Body of pancreas (tissue), 4 donors: ENCODE measurements at regions not wholly inside any gene's neighbourhood (a gene's known extent, or its start where the extent isn't known, plus 50 kb on each side); places are given as distances from the start of the nearest gene placed in this dataset.

Source experiments
- CTCF ChIP-seq, 7 experiments: fragments of 450-650 bp in 4 of 7; fragments of 200-600 bp in 3 of 7; sonication (generic) in 3 of 7; IDR thresholded peaks; one replicate each; pipeline ENCODE4 v1.5.1; 2016 to 2019; ENCODE audit warnings: antibody characterized with exemption in 7 of 7
- POLR2A ChIP-seq, 3 donors: fragments of 450-650 bp; IDR thresholded peaks; one replicate each; pipeline ENCODE4 v1.6.1; 2016; ENCODE audit warnings: antibody characterized with exemption in 3 of 3, mild to moderate bottlenecking in 2 of 3

DNA sequence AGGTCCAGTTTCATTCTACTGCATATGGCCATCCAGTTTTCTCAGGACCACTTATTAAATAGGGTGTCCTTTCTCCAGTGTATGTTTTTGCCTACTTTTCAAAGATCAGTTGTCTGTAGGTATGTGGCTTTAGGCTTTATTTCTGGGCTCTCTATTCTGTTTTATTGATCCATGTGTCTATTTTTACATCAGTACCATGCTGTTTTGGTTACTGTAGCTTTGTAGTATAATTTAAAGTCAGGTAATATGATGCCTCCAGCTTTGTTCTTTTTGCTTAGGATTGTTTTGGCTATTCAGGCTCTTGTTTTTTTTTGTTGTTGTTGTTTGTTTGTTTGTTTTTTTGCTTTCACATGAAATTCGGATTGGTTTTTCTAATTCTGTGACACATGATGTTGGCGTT lies 124.4 kb upstream of the SLC35F3 start:
- TF ChIP-seq CTCF (IDR thresholded peaks at IDR 0.05) (no peak), POLR2A (IDR thresholded peaks at IDR 0.05) (no peak)
